ENCODE measurements at regions not wholly inside any gene's neighbourhood (a gene's known extent, or its start where the extent isn't known, plus 50 kb on each side); places are given as distances from the start of the nearest gene placed in this dataset.

DNA sequence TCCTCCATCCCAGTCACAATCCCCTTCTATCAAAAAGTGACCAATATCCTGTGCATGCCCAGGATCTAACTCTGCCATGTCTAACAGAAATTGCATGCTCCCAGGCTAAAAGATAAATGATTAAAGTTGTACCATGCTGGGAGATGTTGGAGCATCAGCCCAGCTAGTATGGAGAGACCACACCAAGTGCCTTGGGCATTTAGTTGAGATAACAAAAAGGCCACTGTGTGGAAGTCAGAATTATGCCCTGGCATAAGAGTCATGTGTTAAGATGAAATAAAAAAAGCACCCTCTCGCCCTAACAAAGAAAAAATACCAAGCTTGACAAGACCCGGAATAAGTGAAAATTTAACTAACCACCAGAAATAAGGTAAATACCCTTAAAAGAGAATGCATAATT, 155.9 kb upstream of the CENPE start:
- TF ChIP-seq, protein P1, sequence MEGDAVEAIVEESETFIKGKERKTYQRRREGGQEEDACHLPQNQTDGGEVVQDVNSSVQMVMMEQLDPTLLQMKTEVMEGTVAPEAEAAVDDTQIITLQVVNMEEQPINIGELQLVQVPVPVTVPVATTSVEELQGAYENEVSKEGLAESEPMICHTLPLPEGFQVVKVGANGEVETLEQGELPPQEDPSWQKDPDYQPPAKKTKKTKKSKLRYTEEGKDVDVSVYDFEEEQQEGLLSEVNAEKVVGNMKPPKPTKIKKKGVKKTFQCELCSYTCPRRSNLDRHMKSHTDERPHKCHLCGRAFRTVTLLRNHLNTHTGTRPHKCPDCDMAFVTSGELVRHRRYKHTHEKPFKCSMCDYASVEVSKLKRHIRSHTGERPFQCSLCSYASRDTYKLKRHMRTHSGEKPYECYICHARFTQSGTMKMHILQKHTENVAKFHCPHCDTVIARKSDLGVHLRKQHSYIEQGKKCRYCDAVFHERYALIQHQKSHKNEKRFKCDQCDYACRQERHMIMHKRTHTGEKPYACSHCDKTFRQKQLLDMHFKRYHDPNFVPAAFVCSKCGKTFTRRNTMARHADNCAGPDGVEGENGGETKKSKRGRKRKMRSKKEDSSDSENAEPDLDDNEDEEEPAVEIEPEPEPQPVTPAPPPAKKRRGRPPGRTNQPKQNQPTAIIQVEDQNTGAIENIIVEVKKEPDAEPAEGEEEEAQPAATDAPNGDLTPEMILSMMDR (IDR thresholded peaks at IDR 0.05; ENCODE audit: extremely low read depth, insufficient read depth, missing control alignments) = no peak
- in situ Hi-C loops (cut with MboI; ENCODE audit: low pct_unique_long_range_greater_than_20kb, low sequenced_read_pairs, unreplicated experiment) = no loop called here
- DNase-seq (ENCODE audit: low spot score) = no peak

DNA sequence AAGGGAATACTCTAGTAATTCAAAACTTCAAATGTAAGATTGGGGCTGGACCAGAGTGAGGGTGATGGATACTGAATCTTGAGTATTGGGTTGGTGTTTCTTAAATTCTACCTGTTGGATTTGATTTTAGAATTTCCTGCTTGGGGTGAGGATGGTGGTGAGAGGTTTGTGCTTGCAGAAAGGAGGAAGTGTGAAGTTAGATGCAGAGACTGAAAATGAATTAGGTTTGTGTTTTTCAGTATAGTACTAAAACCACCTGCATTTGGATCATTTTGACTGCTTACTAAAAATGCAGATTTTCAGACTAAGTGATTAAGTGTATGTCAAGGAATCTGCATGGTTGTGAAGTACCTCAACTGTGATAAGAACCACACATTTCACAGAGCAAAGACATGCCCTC, 131.5 kb upstream of the CENPE start:
- TF ChIP-seq, protein P1 (IDR thresholded peaks at IDR 0.05; ENCODE audit: extremely low read depth, insufficient read depth, missing control alignments) = no peak
- in situ Hi-C loops (cut with MboI; ENCODE audit: low pct_unique_long_range_greater_than_20kb, low sequenced_read_pairs, unreplicated experiment) = no loop called here

DNA sequence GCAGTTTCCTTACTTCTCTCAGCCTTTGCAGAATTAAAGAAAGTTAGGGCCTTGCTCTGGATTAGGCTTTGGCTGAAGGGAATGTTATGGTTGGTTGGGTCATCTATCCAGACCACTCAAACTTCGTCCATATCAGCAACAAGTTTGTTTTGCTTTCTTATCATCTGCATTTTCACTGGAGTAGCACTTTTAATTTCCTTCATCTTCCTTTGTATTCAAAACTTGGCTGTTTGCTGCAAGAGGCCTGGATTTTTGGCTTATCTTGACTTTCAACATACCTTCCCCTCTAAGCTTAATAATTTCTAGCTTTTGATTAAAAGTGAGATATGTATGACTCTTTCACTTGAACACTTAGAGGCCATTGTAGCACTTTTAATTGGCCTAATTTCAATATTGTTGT, 126.7 kb upstream of the CENPE start:
- no peak for DNase-seq (ENCODE audit: low spot score)
- TF ChIP-seq, protein P1 (IDR thresholded peaks at IDR 0.05; ENCODE audit: extremely low read depth, insufficient read depth, missing control alignments) = no peak
- in situ Hi-C loops (cut with MboI; ENCODE audit: low pct_unique_long_range_greater_than_20kb, low sequenced_read_pairs, unreplicated experiment) = no loop called here

More for the DNA sequence above, 131.5 kb upstream of the CENPE start:
- no peak for DNase-seq (ENCODE audit: low spot score)

DNA sequence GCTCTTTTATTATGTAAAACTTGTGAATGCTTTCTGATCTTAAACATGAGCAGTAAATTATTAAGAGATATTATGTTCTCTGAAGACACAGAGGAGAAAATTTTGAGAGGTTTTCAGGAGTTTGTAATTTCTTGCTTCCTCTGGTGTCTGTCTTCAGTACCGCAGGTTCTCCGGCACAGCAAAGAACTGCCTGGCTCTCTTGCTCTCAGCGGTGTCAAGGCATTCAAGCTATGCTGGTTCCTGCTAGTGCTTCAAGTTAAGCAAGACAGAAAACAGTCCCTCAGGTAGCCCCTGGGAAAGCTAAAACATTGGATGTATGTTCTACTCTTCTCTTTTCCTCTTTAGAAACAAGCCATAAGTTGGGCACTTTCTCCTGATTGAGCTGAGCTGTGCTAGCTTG, 120.2 kb upstream of the CENPE start:
- in situ Hi-C loops (cut with MboI; ENCODE audit: low pct_unique_long_range_greater_than_20kb, low sequenced_read_pairs, unreplicated experiment) = no loop called here
- TF ChIP-seq, protein P1 (IDR thresholded peaks at IDR 0.05; ENCODE audit: extremely low read depth, insufficient read depth, missing control alignments) = no peak
- DNase-seq (ENCODE audit: low spot score) = no peak

DNA sequence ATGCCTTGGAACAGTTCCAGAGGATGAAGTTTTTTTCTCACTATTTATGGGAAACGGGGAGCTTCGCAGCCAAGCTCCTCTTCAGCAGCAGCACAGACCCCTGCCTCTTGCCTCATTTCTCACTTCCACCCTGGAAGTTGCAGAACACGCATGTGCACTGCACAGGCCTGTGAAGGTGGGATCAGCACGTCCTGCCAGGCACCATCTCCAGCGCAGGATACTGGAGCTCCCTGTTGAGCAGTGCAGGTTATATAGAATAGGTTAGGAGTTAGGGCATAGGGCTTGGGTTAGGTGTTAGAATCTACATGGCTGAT, 110.1 kb upstream of the CENPE start:
- no peak for DNase-seq (ENCODE audit: low spot score)
- TF ChIP-seq, protein P1 (IDR thresholded peaks at IDR 0.05; ENCODE audit: extremely low read depth, insufficient read depth, missing control alignments) = no peak
- in situ Hi-C loops (cut with MboI; ENCODE audit: low pct_unique_long_range_greater_than_20kb, low sequenced_read_pairs, unreplicated experiment) = no loop called here

DNA sequence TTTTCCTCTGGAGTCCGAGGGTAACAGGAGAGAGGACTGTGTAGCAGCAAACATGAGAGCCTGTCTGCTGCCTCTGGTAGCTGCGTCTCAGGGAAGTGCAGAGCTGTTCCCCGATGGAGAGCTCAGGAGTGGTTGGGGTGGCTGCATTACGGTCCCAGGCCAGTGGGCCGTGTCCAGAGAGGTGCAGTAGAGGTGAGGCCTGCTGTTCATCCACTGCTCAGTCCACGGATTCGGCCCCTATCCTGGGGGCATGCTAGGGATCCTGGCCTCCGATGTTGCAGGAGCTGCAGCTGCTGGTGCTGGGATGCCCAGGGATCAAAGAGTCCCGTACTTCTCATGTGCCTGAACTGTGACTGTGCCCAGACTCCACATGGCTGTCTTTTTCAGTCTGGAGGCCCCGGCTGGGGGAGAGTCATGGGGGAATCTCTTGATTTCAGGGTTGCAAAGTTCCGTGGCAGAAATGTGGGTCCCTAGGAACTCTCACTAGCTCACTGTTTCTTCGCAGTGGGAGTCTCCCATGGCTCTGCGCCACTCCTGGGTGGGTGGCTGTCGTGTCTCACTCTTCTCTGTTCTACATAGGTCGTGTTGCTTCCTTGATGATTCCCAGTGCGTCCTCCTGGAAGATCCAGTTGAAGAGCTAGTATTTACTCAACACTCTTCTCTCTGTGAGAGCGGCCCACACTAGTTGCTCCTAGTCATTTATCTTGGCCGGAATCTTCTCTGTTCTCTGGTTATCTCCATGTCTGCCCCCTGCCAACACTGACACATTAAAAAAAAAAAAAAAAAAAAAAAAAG, 109.5 kb upstream of the CENPE start:
- TF ChIP-seq, protein P1 (IDR thresholded peaks at IDR 0.05; ENCODE audit: extremely low read depth, insufficient read depth, missing control alignments) = no peak
- no peak for DNase-seq (ENCODE audit: low spot score)
- in situ Hi-C loops (cut with MboI; ENCODE audit: low pct_unique_long_range_greater_than_20kb, low sequenced_read_pairs, unreplicated experiment) = no loop called here
